ENCODE measurements at regions not wholly inside any gene's neighbourhood (a gene's known extent, or its start where the extent isn't known, plus 50 kb on each side); places are given as distances from the start of the nearest gene placed in this dataset.

GRCh38 chr7:136412952-136413351 is 435.8 kb upstream of the MTPN start:
- no peak for TF ChIP-seq CTCF (conservative IDR thresholded peaks at IDR 0.05; ENCODE audit: low read depth, low read length)
- DNase-seq (ENCODE audit: low read depth) = no peak
- H3K4me3 ChIP-seq (ENCODE audit: low read depth, low read length) = no peak overlapping the region

- no peak overlapping the region for H3K4me3 ChIP-seq (ENCODE audit: low read depth, low read length)
- peak; percentile 88 for TF ChIP-seq CTCF (conservative IDR thresholded peaks at IDR 0.05; ENCODE audit: low read depth, low read length)
- DNase-seq (ENCODE audit: low read depth) = peak; percentile 18
These were observed 429.0 kb upstream of the MTPN start for GRCh38 chr7:136405931-136406777.

- TF ChIP-seq CTCF (conservative IDR thresholded peaks at IDR 0.05; ENCODE audit: low read depth, low read length) = no peak
- no peak for DNase-seq (ENCODE audit: low read depth)
- no peak overlapping the region for H3K4me3 ChIP-seq (ENCODE audit: low read depth, low read length)
These were observed 426.4 kb upstream of the MTPN start for GRCh38 chr7:136403591-136403990.

- TF ChIP-seq CTCF (conservative IDR thresholded peaks at IDR 0.05; ENCODE audit: low read depth, low read length) = no peak
- no peak overlapping the region for H3K4me3 ChIP-seq (ENCODE audit: low read depth, low read length)
- no peak for DNase-seq (ENCODE audit: low read depth)
These were observed 423.7 kb upstream of the MTPN start for GRCh38 chr7:136400877-136401276.

GRCh38 chr7:136399385-136399784 is 422.2 kb upstream of the MTPN start:
- H3K4me3 ChIP-seq (ENCODE audit: low read depth, low read length) = no peak overlapping the region
- no peak for DNase-seq (ENCODE audit: low read depth)
- no peak for TF ChIP-seq CTCF (conservative IDR thresholded peaks at IDR 0.05; ENCODE audit: low read depth, low read length)

GRCh38 chr7:136392856-136393255 is 415.7 kb upstream of the MTPN start:
- DNase-seq (ENCODE audit: low read depth) = no peak
- no peak for TF ChIP-seq CTCF (conservative IDR thresholded peaks at IDR 0.05; ENCODE audit: low read depth, low read length)

GRCh38 chr7:136391371-136391770 is 414.2 kb upstream of the MTPN start:
- no peak for DNase-seq (ENCODE audit: low read depth)
- no peak for TF ChIP-seq CTCF (conservative IDR thresholded peaks at IDR 0.05; ENCODE audit: low read depth, low read length)
- no peak overlapping the region for H3K4me3 ChIP-seq (ENCODE audit: low read depth, low read length)

More at GRCh38 chr7:136392856-136393255, 415.7 kb upstream of the MTPN start:
- no peak overlapping the region for H3K4me3 ChIP-seq (ENCODE audit: low read depth, low read length)
